Amniotic stem cell (primary cell): ENCODE measurements at regions not wholly inside any gene's neighbourhood (a gene's known extent, or its start where the extent isn't known, plus 50 kb on each side); places are given as distances from the start of the nearest gene placed in this dataset.

Source experiments
- DNase-seq: peaks from one replicate; lab custom pipeline; 2025; lab: John Stamatoyannopoulos, UW

- no peak for DNase-seq
These were observed 54.4 kb downstream of the ZNF503 start for GRCh38 chr10:75347186-75347585.

DNA sequence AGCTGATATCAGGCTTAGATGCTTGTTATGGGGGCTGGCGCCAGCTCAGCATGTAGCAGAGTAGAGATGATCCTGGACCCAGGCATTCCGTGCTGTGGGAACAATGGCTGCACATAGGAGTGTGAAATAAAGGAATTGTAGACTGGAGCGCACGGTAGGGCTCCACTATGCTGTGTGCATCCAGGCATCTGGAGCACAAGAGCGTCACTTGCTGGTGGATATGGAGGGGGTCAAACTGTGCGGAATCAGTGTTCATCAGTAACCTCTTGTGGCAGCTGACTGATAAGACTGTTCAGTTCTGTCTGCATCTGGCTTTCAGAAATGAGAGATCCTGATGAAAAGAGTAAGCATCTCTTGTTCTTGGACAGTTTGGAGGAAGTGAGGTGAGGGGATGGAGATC lies 55.8 kb downstream of the ZNF503 start:
- no peak for DNase-seq

DNA sequence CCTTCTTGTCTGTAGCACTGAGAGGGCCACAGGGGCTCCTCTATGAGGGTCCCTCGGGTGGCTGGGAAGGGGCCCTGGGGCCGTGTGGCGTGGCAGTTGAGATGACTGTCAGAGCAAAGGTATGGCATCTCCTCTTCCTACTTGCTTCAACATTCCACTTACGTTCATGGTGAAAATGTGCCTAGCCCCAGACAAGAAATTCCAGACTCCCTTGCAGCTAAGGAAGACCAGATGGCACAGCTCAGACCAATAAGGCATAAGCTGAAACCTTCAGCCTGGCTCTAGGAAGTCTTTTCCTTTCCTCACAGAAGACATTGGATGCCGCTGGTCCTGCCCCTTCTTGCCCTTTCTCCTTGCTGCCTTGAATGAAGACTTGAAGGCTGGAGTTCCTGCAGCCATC lies 57.4 kb downstream of the ZNF503 start:
- no peak for DNase-seq

DNA sequence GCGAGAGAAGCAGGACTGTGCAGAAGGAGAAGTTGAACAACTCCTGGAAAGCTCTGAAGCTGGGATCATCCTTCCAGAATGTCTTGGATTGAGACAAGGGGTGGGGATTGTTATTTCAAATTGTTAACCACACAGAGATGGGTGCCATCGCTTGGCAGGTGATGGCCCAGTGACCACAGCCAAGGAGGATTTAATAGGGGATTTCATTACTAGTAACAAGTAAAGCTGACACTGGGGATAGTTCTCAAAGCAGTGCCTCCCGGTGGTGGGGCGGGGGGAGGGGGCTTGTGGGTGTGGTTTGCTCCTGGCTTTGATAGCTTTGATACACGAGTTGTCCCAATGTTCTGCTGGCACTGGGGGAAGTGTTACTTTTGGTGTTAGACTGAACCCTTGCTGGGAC lies 59.2 kb downstream of the ZNF503 start:
- DNase-seq, result no peak

DNA sequence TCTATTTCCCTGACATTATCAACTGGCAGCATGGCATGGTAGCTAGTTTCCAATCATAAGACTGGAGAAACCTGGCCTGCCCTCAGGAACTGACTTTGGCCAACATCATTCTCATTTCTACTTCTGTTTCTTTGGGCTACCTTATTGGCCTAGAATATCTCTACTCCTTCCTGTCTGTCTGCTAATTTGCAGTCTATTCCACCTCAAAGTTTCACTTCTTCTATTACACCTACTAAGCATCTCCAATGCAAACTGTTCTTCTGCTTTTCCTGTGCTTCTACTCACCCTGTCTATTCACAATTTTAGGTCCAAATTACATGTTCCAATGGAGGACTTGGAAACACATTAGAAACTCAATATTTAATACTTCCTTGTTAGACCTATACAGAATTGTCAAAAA lies 65.6 kb downstream of the ZNF503 start:
- no peak for DNase-seq

- no peak for DNase-seq
These were observed 66.4 kb downstream of the ZNF503 start for GRCh38 chr10:75335191-75335590.

DNA sequence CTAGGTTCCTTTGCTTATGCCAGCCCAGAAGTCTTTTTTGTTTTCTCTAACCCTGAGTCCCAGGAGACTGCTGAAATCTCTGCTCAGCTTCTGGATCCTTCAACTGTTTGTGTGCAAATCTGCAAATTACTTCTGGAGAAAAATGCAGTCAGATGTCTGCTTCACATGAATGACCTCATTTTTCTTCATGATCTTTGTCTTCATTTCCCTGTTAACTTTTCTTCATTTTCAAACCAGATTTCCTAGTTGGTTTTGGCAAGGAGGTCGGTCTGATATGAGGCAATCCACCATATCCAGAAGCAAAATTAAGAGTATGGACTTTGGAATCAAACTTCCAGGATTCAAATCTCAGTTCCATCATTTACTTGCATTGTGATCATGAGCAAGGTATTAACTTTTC lies 66.8 kb downstream of the ZNF503 start:
- no peak for DNase-seq

DNA sequence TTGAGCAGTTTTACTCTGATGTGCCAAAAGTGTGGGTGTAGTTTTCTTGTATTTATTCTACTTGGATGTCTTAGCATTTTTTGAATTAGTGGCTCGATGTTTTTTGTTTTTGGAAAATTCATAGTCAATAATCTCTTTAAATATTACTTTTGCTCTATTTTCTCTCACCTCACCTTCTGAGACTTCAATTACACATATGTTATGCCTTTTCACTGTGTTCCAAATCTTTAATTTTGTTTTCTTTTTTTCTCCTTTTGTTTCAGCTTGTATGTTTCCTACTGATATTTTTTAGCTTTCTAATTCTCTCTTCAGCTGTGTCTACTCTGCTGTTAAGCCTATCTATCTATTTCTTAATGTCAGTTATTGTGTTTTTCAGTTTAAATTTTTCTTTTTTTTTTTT lies 69.5 kb downstream of the ZNF503 start:
- DNase-seq, result no peak

DNA sequence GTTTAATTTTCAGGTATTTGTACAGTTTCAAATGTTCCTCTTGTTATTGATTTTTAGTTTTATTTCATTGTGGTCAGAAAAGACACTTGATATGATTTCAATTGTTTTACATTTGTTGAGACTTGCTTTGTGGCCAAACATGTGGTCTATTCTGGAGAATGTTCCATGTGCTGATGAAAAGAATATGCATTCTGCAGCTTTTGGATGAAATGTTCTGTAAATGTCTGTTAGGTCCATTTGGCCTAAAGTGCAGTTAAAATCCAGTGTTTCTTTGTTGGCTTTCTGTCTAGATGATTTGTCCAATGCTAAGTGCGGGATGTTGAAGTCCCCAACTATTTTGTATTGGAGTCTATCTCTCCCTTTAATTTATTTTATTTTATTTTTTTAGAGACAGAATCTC lies 70.5 kb downstream of the ZNF503 start:
- DNase-seq, result no peak

GRCh38 chr10:75329190-75329745 lies 72.3 kb downstream of the ZNF503 start:
- DNase-seq, result no peak

GRCh38 chr10:75326306-75326705 lies 75.3 kb downstream of the ZNF503 start:
- no peak for DNase-seq

GRCh38 chr10:75319274-75319673 lies 82.3 kb downstream of the ZNF503 start:
- DNase-seq, result no peak

DNA sequence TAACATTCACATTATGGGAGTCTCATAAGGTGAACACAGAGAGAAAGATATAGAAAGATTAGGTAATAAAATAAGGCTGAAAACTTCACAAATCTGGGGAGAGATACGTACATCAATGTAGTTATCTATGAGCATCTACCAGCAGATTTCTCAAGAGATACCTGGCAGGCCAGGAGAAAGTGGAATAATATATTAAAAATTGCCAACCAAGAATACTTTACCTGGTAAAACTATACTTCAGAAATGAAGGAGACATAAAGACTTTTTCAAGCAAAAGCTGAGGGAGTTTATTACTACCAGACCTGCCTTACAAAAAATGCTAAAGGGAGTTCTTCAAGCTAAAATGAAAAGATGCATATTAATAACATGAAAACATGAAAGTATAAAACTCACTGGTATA lies 78.8 kb upstream of the COMTD1 start:
- DNase-seq, result no peak

DNA sequence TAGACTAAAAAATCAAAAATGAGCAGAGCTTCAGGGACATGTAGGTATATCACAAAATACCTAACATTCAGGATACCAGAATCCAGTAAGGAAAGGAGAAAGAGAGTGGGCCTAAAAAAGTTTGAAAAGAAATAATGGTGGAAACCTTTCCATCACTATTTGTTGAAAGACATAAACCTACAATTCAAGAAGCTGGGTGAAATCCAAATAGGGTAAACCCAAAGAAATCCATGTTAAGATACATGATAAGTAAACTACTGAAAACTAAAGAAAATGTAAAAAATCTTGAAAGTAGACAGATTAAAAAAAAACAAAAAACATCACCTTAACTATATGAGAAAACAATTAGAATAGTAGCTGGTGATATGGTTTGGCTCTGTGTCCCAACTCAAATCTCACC lies 76.7 kb upstream of the COMTD1 start:
- DNase-seq, result no peak

- DNase-seq, result no peak
These were observed 69.9 kb upstream of the COMTD1 start for GRCh38 chr10:75305675-75306074.

- no peak for DNase-seq
These were observed 69.1 kb upstream of the COMTD1 start for GRCh38 chr10:75304741-75305390.

- DNase-seq, result no peak
These were observed 68.6 kb upstream of the COMTD1 start for GRCh38 chr10:75304313-75304712.

- DNase-seq, result no peak
These were observed 67.5 kb upstream of the COMTD1 start for GRCh38 chr10:75303045-75303777.

DNA sequence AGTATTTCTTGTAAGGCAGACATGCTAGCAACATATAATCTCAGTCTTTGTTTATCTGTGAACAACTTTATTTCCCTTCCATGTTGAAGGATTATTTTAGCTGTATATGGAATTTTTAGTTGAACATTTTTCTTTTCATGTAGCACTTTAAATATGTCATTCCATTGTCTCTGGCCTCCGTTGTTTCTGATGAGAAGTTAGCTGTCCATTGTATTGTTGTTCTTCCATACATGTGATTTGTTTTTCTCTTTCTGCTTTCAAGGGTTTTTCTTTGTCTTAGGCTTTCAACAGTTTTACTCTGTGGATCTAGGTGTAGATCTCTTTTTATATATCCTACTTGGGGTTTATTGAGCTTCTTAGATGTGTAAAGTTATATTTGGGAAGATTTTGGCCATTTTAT lies 66.3 kb upstream of the COMTD1 start:
- no peak for DNase-seq

GRCh38 chr10:75297021-75297599 lies 61.4 kb upstream of the COMTD1 start:
- no peak for DNase-seq

DNA sequence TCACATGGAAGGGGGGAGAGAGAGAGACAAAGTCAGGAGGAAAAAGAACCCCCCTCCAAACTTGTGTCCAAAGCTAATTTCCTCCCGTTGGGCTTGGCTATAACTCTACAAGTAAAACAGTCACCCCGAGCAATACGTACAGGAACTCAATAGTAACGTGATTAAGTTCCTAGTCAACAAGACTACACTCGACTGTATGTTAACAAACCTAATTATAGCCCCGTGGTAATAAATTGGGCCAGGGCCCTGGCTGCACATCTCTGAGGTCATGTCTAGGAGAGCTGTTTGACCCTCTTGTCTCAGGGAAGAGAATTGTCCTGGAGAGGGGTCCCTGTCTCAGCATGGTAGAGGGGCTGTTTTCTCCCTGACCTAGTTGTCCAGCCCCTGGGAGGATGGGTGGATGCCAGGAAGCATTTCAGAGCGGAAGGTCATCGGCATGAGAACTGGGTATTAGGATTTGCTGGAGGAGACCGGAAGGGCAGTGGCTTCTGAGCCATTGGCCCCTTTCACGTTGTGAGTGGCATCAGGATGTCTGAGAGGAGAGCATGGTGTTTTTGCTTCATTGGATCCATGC lies 60.2 kb upstream of the COMTD1 start:
- DNase-seq, result no peak

DNA sequence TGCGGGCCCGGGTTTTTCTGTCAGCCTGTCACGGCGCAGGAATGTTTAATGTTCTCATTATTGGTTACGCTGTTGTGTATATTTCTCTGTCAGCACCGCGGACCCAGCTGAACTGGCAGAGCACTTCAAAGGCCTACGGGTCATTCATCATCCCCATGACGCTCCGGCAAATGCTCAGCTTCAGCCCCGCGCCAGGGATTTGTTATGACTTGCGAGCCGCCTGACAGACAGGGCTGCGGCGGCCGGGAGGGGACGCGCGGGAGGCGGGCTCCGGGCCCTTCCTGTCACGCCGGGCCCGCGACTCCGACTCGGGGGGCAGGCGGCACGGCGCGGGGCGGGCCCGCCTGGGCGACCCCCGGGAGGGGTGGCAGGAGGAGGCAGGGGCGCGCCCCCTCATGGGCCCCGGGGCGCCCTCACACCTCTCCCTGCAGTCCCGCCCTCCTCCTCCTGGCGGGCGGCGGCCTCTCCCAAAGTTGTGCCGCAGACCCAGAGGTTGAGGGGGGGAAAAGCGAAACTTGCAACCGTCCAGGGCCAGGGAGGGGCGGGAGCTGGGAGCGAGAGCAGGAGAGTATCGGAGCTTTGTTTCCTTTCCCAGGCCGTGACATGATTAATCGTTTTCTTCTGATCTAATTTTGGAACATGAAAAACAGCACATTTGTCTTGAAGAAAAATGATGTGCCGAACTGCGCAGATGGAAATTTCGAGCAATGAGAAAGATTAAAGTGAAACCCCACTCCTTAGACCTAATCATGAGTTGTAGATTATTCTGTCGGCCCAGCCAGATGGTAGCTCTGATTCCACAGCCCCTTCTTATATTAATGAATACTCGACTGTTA lies 59.3 kb upstream of the COMTD1 start:
- DNase-seq, result peak; percentile 71
